Endothelial cell of umbilical vein (primary cell): ENCODE measurements at regions not wholly inside any gene's neighbourhood (a gene's known extent, or its start where the extent isn't known, plus 50 kb on each side); places are given as distances from the start of the nearest gene placed in this dataset.

Experiments used
- BruUV-seq: library from RNA; stranded (reverse); fragments of 400-500 nt; replicated peaks from 2 replicates; lab custom pipeline; 2021; lab: Mats Ljungman, UMichigan
- CTCF ChIA-PET: fragments of 300-600, 350-600 bp; sonication (Branson Sonifier 250); formaldehyde crosslinking; loops from one replicate; lab custom pipeline; 2021; ENCODE audit warnings: antibody characterized with exemption, inconsistent platforms; lab: Charles Lee
- POLR2A ChIA-PET: fragments of 300-600, 350-600 bp; sonication (Branson Sonifier 250); formaldehyde crosslinking; loops from one replicate; lab custom pipeline; 2021; ENCODE audit warnings: antibody characterized with exemption, inconsistent platforms; lab: Charles Lee
- DNase-seq: peaks from one replicate; pipeline ENCODE4 v3.0.0-alpha.2; 2011; ENCODE audit warnings: low read depth, low spot score
- FAIRE-seq: peaks from 2 replicates; lab custom pipeline; 2011; peaks lifted over from hg19 to GRCh38; lab: Jason Lieb, UNC
- H2AFZ ChIP-seq: 2 replicates; pipeline ENCODE4 v1.6.0; 2012; ENCODE audit warnings: low read depth, low read length, control low read depth, inconsistent platforms
- H3K27ac ChIP-seq: 2 replicates; pipeline ENCODE4 v1.5.1; 2011; ENCODE audit warnings: low read depth, mild to moderate bottlenecking, control low read depth, low read length, moderate library complexity; ENCODE audit not compliant: insufficient read depth
- H3K27me3 ChIP-seq, 2 experiments: 2 replicates each; pipeline versions ENCODE4 v1.6.0 to v1.6.1; 2011; ENCODE audit warnings: low read length in 2 of 2, mixed read lengths in 1 of 2; ENCODE audit not compliant: control insufficient read depth in 2 of 2, insufficient read depth in 2 of 2
- H3K36me3 ChIP-seq, 2 experiments: 2 replicates in 1 of 2; 3 replicates in 1 of 2; pipeline ENCODE4 v1.5.1; 2011; ENCODE audit warnings: low read length in 2 of 2, mild to moderate bottlenecking in 1 of 2, moderate library complexity in 1 of 2; ENCODE audit not compliant: control insufficient read depth in 2 of 2, insufficient read depth in 2 of 2; ENCODE audit errors: extremely low read depth in 1 of 2
- H3K4me1 ChIP-seq: 3 replicates; pipeline ENCODE4 v1.5.1; 2011; ENCODE audit warnings: mild to moderate bottlenecking, low read length; ENCODE audit not compliant: control insufficient read depth, insufficient read depth; ENCODE audit errors: extremely low read depth
- H3K4me2 ChIP-seq: 2 replicates; pipeline ENCODE4 v1.6.1; 2011; ENCODE audit warnings: low read length, control low read depth, mixed read lengths; ENCODE audit not compliant: insufficient read depth
- H3K4me3 ChIP-seq, 3 experiments: fragments of 200-600 bp in 1 of 3; sonication (generic), shearing (Covaris generic) in 1 of 3; replicated peaks in 1 of 3; 2 replicates each; pipeline ENCODE4 v1.5.1; 2011 to 2016; ENCODE audit warnings: control low read depth in 3 of 3, low read length in 3 of 3, mild to moderate bottlenecking in 2 of 3, inconsistent platforms in 1 of 3, low read depth in 1 of 3, moderate library complexity in 1 of 3; ENCODE audit not compliant: insufficient read depth in 1 of 3
- H3K79me2 ChIP-seq: 2 replicates; pipeline ENCODE4 v1.6.0; 2012; ENCODE audit warnings: low read length, inconsistent platforms; ENCODE audit not compliant: control insufficient read depth, insufficient read depth
- H3K9ac ChIP-seq: replicated peaks from 2 replicates; pipeline ENCODE3; 2011; ENCODE audit warnings: low read length, control low read depth; ENCODE audit not compliant: insufficient read depth; ENCODE audit errors: extremely low read depth
- H3K9me1 ChIP-seq: replicated peaks from 3 replicates; pipeline ENCODE4 v1.6.0; 2011; ENCODE audit warnings: mild to moderate bottlenecking, low read length; ENCODE audit not compliant: control insufficient read depth, insufficient read depth; ENCODE audit errors: extremely low read depth
- H3K9me3 ChIP-seq: replicated peaks from 2 replicates; pipeline ENCODE4 v1.5.1; 2012; ENCODE audit warnings: low read length, inconsistent platforms; ENCODE audit not compliant: control insufficient read depth, insufficient read depth
- H4K20me1 ChIP-seq: replicated peaks from 2 replicates; pipeline ENCODE3; 2011; ENCODE audit warnings: mild to moderate bottlenecking, low read length; ENCODE audit not compliant: control insufficient read depth, insufficient read depth; ENCODE audit errors: extremely low read depth
- EZH2 ChIP-seq: IDR thresholded peaks from 2 replicates; pipeline ENCODE4 v1.6.1; 2012; ENCODE audit warnings: borderline replicate concordance, low read depth, mild to moderate bottlenecking, moderate library complexity, low read length, inconsistent platforms; ENCODE audit not compliant: severe bottlenecking
- FOS ChIP-seq: IDR thresholded peaks from 2 replicates; pipeline ENCODE4 v1.6.1; 2011; ENCODE audit warnings: mild to moderate bottlenecking, low read length, moderate library complexity, borderline replicate concordance; ENCODE audit not compliant: insufficient read depth
- GATA2 ChIP-seq: IDR thresholded peaks from 2 replicates; pipeline ENCODE4 v1.7.0; 2011; ENCODE audit warnings: low read depth, mild to moderate bottlenecking, moderate library complexity, mixed read lengths, low read length; ENCODE audit not compliant: insufficient read length, insufficient read depth
- JUN ChIP-seq: IDR thresholded peaks from 2 replicates; pipeline ENCODE4 v1.6.1; 2011; ENCODE audit warnings: borderline replicate concordance, low read depth; ENCODE audit not compliant: insufficient read length, insufficient read depth
- MAX ChIP-seq: IDR thresholded peaks from 2 replicates; pipeline ENCODE4 v1.6.1; 2011; ENCODE audit not compliant: insufficient read depth, insufficient read length
- MYC ChIP-seq: IDR thresholded peaks from one replicate; pipeline ENCODE4 v1.6.1; 2011; ENCODE audit warnings: mild to moderate bottlenecking, low read depth, low read length
- POLR2A ChIP-seq: IDR thresholded peaks from 2 replicates; pipeline ENCODE4 v1.6.1; 2012; ENCODE audit warnings: low read depth, mild to moderate bottlenecking, control low read depth, low read length
- POLR2AphosphoS5 ChIP-seq: IDR thresholded peaks from 2 replicates; pipeline ENCODE4 v1.6.1; 2012; ENCODE audit warnings: low read depth, mild to moderate bottlenecking, control low read depth, low read length, moderate library complexity; ENCODE audit not compliant: insufficient read depth
- dilution Hi-C: fragments of 300-500 bp; cut with MboI; formaldehyde crosslinking; loops from one replicate; pipeline ENCODE4 v1.15.0; 2019; ENCODE audit warnings: low sequenced_read_pairs; ENCODE audit not compliant: extremely low pct_ligation_motif_present
- intact Hi-C: fragments of 100-400 bp; cut with micrococcal nuclease; formaldehyde crosslinking; loops from one replicate; pipeline ENCODE4 v1.10.0; 2022
- TF ChIP-seq, protein P1 (sequence below), 2 donors: IDR thresholded peaks; 1 replicate in 1 of 2; 2 replicates in 1 of 2; pipeline ENCODE4 v1.5.1; 2011; ENCODE audit warnings: low read length in 2 of 2, mild to moderate bottlenecking in 2 of 2, moderate library complexity in 2 of 2, control low read depth in 1 of 2, inconsistent platforms in 1 of 2, low read depth in 1 of 2; ENCODE audit not compliant: insufficient read depth in 1 of 2; ENCODE audit errors: extremely low read depth in 1 of 2

GRCh38 chr2:130258356-130258755 lies 60.1 kb upstream of the TUBA3E start:
- peaks cover 9 to 15% of the 10 kb centered on the region in 2 experiments for H3K27me3 ChIP-seq
- no peaks in the 10 kb centered on the region for H3K4me1 ChIP-seq
- no peaks in the 10 kb centered on the region for H3K9me1 ChIP-seq
- H3K79me2 ChIP-seq, result no peaks in the 10 kb centered on the region
- no peak overlapping the region for H3K9ac ChIP-seq
- CTCF ChIA-PET, result no interaction called here
- no TSS peak for BruUV-seq
- FAIRE-seq (no peak), DNase-seq (no peak)
- intact Hi-C loops, result no loop called here
- no peak overlapping the region for H2AFZ ChIP-seq
- H3K9me3 ChIP-seq, result no peaks in the 10 kb centered on the region
- H3K4me3 ChIP-seq, result no peak overlapping the region
- no peak overlapping the region for H3K4me2 ChIP-seq
- H3K36me3 ChIP-seq, result no peaks in the 10 kb centered on the region
- dilution Hi-C loops, result no loop called here
- no peaks in the 10 kb centered on the region for H4K20me1 ChIP-seq
- POLR2A ChIA-PET, result no interaction called here
- TF ChIP-seq, protein P1, sequence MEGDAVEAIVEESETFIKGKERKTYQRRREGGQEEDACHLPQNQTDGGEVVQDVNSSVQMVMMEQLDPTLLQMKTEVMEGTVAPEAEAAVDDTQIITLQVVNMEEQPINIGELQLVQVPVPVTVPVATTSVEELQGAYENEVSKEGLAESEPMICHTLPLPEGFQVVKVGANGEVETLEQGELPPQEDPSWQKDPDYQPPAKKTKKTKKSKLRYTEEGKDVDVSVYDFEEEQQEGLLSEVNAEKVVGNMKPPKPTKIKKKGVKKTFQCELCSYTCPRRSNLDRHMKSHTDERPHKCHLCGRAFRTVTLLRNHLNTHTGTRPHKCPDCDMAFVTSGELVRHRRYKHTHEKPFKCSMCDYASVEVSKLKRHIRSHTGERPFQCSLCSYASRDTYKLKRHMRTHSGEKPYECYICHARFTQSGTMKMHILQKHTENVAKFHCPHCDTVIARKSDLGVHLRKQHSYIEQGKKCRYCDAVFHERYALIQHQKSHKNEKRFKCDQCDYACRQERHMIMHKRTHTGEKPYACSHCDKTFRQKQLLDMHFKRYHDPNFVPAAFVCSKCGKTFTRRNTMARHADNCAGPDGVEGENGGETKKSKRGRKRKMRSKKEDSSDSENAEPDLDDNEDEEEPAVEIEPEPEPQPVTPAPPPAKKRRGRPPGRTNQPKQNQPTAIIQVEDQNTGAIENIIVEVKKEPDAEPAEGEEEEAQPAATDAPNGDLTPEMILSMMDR (IDR thresholded peaks at IDR 0.05; ENCODE audit: extremely low read depth in 1 of 2, insufficient read depth in 1 of 2, low read depth in 1 of 2, low read length in 2 of 2), result no peak
- TF ChIP-seq MYC, result no peak
- no peak overlapping the region for H3K27ac ChIP-seq

DNA sequence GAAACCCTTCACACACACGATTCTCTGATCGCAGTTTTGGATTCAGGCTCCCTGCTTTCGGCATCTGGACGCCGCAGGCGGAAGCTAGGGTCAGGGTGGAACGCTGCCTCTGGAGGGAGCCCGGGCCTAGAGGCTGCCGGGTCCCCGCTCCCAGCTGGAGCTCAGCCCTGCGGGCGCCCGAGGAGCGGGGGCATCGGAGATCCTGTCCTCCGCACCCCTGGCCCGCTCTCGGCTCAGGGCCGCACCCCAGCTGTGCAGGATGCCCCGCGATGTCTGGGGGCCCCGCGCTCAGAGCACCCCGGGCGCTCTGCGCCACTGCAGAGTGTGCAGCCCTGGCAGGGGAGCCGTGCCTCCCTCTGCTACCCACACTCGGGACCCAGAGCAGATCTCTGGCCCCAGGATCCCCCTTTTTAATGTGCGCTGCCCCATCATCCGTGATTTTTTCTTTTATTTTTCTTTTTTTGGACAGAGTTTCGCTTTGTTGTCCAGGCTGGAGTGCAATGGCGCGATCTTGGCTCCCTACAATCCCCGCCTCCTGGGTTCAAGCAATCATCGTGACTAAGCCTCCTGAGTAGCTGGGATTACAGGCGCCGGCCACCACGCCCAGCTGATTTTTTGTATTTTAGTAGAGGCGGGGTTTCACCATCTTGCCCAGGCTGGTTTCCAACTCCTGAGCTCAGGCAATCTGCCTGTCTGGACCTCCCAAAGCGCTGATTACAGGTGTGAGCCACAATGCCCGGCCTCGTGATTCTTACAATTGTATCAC lies 54.8 kb upstream of the TUBA3E start:
- dilution Hi-C loops, result no loop called here
- no peaks in the 10 kb centered on the region for H3K36me3 ChIP-seq
- no peak overlapping the region for H3K9ac ChIP-seq
- H3K9me3 ChIP-seq, result no peaks in the 10 kb centered on the region
- ChIA-PET CTCF (no interaction called here), POLR2A (no interaction called here)
- H3K27ac ChIP-seq, result no peak overlapping the region
- no TSS peak for BruUV-seq
- no peak for FAIRE-seq
- no peaks in the 10 kb centered on the region for H4K20me1 ChIP-seq
- H3K9me1 ChIP-seq, result no peaks in the 10 kb centered on the region
- H3K4me2 ChIP-seq, result no peak overlapping the region
- no peak for DNase-seq
- peak overlapping the region; percentile 24 for H2AFZ ChIP-seq
- no peaks in the 10 kb centered on the region for H3K4me1 ChIP-seq
- intact Hi-C loops, result no loop called here
- peaks cover 12 to 23% of the 10 kb centered on the region in 2 experiments for H3K27me3 ChIP-seq
- TF ChIP-seq, protein P1 (IDR thresholded peaks at IDR 0.05; ENCODE audit: extremely low read depth in 1 of 2, insufficient read depth in 1 of 2, low read depth in 1 of 2, low read length in 2 of 2), result no peak
- no peak for TF ChIP-seq EZH2
- TF ChIP-seq FOS, result no peak
- no peak for TF ChIP-seq MYC
- no peak for TF ChIP-seq JUN
- no peak for TF ChIP-seq POLR2A
- no peak for TF ChIP-seq POLR2AphosphoS5
- no peak for TF ChIP-seq GATA2
- TF ChIP-seq MAX, result no peak
- H3K4me3 ChIP-seq, result peak overlapping the region in 1 of 3 experiments; percentile 21
- no peaks in the 10 kb centered on the region for H3K79me2 ChIP-seq
